Lung (tissue), 11 donors: ENCODE measurements at regions not wholly inside any gene's neighbourhood (a gene's known extent, or its start where the extent isn't known, plus 50 kb on each side); places are given as distances from the start of the nearest gene placed in this dataset.
"Not testable (repeated sequence)": the region's sequence is repeated elsewhere in the genome, so short reads cannot be mapped to it uniquely, and the experiment has no call there.

Source experiments
- ATAC-seq: fragments of 200-7000 bp; cut with Tn5 transposase; one replicate; pipeline ENCODE4 v1.9.1; 2020; ENCODE audit warnings: moderate number of reproducible peaks; ENCODE audit not compliant: insufficient read depth, low FRiP score
- DNase-seq, 3 donors: peaks; one replicate each; pipeline ENCODE4 v3.0.0-alpha.2; 2013 to 2017
- H3K27ac ChIP-seq, 2 donors: one replicate each; pipeline ENCODE4 v1.5.1; 2013; ENCODE audit warnings: mild to moderate bottlenecking in 2 of 2, moderate library complexity in 2 of 2, control low read depth in 1 of 2, inconsistent platforms in 1 of 2, low read depth in 1 of 2, low read length in 1 of 2
- H3K27me3 ChIP-seq, 3 donors: one replicate each; pipeline ENCODE4 v1.5.1; 2013; ENCODE audit warnings: low read length in 2 of 3; ENCODE audit not compliant: control insufficient read depth in 3 of 3, insufficient read depth in 3 of 3
- H3K36me3 ChIP-seq, 4 donors: one replicate each; pipeline ENCODE4 v1.5.1; 2013; ENCODE audit warnings: low read length in 4 of 4, mild to moderate bottlenecking in 1 of 4, moderate library complexity in 1 of 4; ENCODE audit not compliant: control insufficient read depth in 4 of 4, insufficient read depth in 4 of 4
- H3K4me1 ChIP-seq, 5 donors: one replicate each; pipeline ENCODE4 v1.5.1; 2013; ENCODE audit warnings: low read length in 5 of 5, mild to moderate bottlenecking in 2 of 5, moderate library complexity in 1 of 5; ENCODE audit not compliant: control insufficient read depth in 5 of 5, insufficient read depth in 5 of 5
- H3K4me3 ChIP-seq: one replicate; pipeline ENCODE4 v1.5.1; 2013; ENCODE audit warnings: mild to moderate bottlenecking, control low read depth, moderate library complexity
- H3K9ac ChIP-seq, 2 donors: one replicate each; pipeline ENCODE4 v1.5.1; 2013; ENCODE audit warnings: low read length in 2 of 2, control low read depth in 1 of 2; ENCODE audit not compliant: insufficient read depth in 1 of 2
- H3K9me3 ChIP-seq, 4 donors: one replicate each; pipeline ENCODE4 v1.5.1; 2013; ENCODE audit warnings: low read length in 3 of 4, mild to moderate bottlenecking in 1 of 4, moderate library complexity in 1 of 4; ENCODE audit not compliant: control insufficient read depth in 4 of 4, insufficient read depth in 3 of 4
- CTCF ChIP-seq: IDR thresholded peaks from 2 replicates; pipeline ENCODE4 v1.5.1; 2012; ENCODE audit warnings: mild to moderate bottlenecking; ENCODE audit errors: control extremely low read depth, extremely low read depth
- WGBS, 2 donors: extraction: QIAGEN DNeasy Blood & Tissue Kit; methylation state at CpG; one replicate each; pipeline ENCODE4 v1.1.7; 2013; 5-methylcytosine and 5-hydroxymethylcytosine counted together
- donor health status: control.
- donor health status: control.
- donor health status: Bipolar disorder and iron deficiency.
- donor health status: healthy.
- donor health status: DM: yes; HTN: yes; CAD: no.

GRCh38 chr11:38839071-38839470 is 2241.0 kb upstream of the RAG2 start:
- H3K27ac ChIP-seq: no peak overlapping the region
- no peaks in the 10 kb centered on the region for H3K27me3 ChIP-seq
- no peak overlapping the region for H3K9ac ChIP-seq
- H3K36me3 ChIP-seq: no peaks in the 10 kb centered on the region
- no peak overlapping the region for H3K4me3 ChIP-seq
- DNase-seq (no peak), ATAC-seq (no peak)
- WGBS, 2 donors: 76 to 89% methylated on average over 3 of the region's 3 CpGs
- no peaks in the 10 kb centered on the region for H3K9me3 ChIP-seq
- no peaks in the 10 kb centered on the region for H3K4me1 ChIP-seq
- TF ChIP-seq CTCF: no peak

GRCh38 chr11:38835966-38836365 is 2237.9 kb upstream of the RAG2 start:
- H3K9me3 ChIP-seq: no peaks in the 10 kb centered on the region
- DNase-seq: no peak
- ATAC-seq: no peak
- no peak for TF ChIP-seq CTCF
- WGBS, 2 donors: 79 to 88% methylated on average over 4 of the region's 4 CpGs
- no peaks in the 10 kb centered on the region for H3K27me3 ChIP-seq
- H3K36me3 ChIP-seq: no peaks in the 10 kb centered on the region
- H3K4me1 ChIP-seq: no peaks in the 10 kb centered on the region
- H3K27ac ChIP-seq: no peak overlapping the region
- no peak overlapping the region for H3K9ac ChIP-seq
- no peak overlapping the region for H3K4me3 ChIP-seq

GRCh38 chr11:38824573-38824972 is 2226.5 kb upstream of the RAG2 start:
- WGBS, 2 donors: 78 to 82% methylated on average over 3 of the region's 3 CpGs
- Histone ChIP-seq H3K4me3 (no peak overlapping the region), H3K27me3 (no peaks in the 10 kb centered on the region), H3K9me3 (peaks cover 0 to 8% (median 2%) of the 10 kb centered on the region in 4 donors), H3K36me3 (no peaks in the 10 kb centered on the region), H3K4me1 (peaks cover 0 to under 1% (median 0%) of the 10 kb centered on the region in 5 donors), H3K27ac (no peak overlapping the region), H3K9ac (no peak overlapping the region)
- DNase-seq: no peak
- ATAC-seq: peak; percentile 34
- TF ChIP-seq CTCF: no peak

GRCh38 chr11:38821786-38822185 is 2223.8 kb upstream of the RAG2 start:
- H3K4me3 ChIP-seq, ATAC-seq, H3K36me3 ChIP-seq, H3K27me3 ChIP-seq, H3K9ac ChIP-seq, DNase-seq, H3K27ac ChIP-seq, H3K9me3 ChIP-seq, H3K4me1 ChIP-seq: not testable (repeated sequence)
- whole genome bisulfite sequencing, 2 donors: 84 to 91% methylated on average over 9 of the region's 9 CpGs
